Activated CD4-positive, alpha-beta T cell treated with anti-CD3 and anti-CD28 coated beads, Interleukin-2, amount 50 U/mL, for 16 hours (primary cell): ENCODE measurements at regions not wholly inside any gene's neighbourhood (a gene's known extent, or its start where the extent isn't known, plus 50 kb on each side); places are given as distances from the start of the nearest gene placed in this dataset.
"Not testable (repeated sequence)": the region's sequence is repeated elsewhere in the genome, so short reads cannot be mapped to it uniquely, and the experiment has no call there.

Source experiments
- DNase-seq: peaks from one replicate; pipeline ENCODE4 v3.0.0-alpha.2; 2020

DNA sequence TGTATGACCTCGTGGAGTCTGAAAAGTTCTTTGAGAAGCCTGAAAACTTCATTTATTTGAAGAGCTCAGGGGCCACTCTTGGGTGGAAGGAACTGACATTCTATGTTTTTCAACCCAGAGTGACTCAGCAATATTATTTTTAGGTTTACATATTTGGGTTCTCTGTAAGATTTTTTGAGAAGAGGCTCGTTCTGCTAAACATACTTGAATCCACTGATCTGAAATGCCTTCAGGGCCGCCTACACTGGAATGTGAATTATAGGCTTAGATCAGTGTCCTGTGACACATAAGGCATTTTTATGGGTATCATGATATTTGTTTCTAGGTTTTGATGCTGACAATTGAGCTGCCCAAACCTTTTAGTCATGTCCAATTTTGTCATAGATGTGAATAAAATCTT, 86.2 kb downstream of the PSAT1 start:
- DNase-seq = no peak

DNA sequence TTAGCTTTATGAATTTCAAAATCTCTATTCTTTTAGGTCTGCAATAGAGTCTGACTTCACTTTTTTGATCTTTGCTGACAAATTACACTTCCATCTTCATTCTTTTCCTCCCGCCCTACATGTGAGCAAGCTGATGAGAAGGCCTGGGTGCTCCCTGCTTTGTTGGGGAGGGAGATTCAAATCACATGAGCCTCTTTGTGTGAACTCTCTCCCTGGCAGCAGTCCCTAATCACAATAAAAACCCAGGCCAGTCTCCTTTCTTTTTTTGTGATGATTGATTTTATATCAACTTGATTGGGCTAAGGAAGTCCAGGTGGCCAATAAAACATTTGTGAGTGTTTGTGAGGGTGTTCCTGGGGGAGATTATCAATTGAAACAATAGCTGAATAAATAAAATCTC, 89.4 kb downstream of the PSAT1 start:
- no peak for DNase-seq

DNA sequence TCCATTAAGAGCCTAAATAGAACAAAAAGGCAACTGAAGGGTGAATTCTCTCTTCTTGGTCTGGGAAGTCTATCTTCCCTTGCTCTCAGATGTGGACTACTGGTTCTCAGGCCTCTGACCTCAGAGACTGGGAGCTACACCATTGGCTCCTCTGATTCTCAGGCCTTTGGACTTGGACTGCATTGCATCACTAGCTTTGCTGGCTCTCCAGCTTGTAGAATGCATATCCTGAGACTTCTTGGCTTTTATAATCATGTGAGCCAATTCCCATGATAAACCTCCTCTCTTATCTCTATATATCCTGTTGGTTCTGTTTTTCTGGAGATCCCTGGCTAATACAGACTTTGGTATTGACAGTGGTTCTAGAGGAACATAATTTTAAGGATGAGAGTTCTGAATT, 89.8 kb downstream of the PSAT1 start:
- DNase-seq = no peak

DNA sequence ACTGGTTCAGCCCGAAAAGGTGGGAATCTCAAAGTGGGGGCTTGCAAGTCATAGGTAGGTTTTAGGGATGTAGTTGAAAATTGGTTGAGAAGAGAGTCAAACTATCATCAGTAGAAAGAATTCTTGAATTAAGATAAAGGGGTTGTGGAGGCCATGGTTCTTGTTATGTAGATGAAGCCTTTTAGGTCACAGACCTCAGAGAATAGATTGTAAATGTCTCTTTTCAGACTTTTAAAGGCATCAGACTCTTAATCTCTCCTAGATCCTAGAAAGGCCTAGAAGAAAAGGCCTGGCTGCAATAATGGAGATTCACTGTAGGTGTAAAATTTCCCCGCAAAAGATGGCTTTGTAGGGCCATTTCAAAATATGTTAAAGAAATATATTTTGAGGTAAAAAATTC, 96.4 kb downstream of the PSAT1 start:
- DNase-seq = no peak

DNA sequence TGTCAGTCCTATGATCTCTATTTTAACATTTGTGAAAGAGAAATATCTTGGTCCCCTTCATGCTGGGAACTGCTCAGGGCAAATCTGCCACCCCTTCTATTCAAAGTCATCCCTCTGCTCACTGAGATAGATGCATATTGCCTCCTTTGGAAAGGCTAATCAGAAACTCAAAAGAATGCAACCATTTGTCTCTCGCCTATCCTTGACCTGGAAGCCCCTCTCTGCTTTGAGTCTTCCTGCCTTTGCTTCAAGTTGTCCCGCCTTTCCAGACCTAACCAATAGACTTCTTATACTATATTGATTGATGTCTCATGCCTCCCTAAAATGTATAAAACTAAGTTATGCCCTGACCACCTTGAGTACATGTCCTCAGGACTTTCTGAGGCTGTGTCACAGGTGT, 97.0 kb downstream of the PSAT1 start:
- DNase-seq = no peak

DNA sequence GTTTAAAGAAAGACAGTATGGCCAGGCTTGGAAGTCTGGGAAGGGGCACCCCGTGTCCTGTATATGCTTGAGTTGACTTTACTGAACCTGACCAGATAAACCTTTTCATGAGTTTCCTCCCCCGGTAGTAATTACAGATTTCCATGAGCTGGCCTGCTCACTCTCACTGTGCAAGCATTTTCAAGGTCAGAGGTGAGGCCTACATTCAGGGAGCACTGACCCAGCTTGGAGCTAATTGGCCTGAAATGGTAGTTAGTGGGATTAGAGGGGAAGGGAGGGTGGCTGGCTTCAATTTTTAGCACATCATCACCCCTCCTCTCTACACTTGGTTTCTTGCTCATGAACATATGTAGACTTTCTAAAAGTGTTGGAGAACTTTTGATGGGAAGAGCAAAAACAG, 99.2 kb downstream of the PSAT1 start:
- DNase-seq = no peak

DNA sequence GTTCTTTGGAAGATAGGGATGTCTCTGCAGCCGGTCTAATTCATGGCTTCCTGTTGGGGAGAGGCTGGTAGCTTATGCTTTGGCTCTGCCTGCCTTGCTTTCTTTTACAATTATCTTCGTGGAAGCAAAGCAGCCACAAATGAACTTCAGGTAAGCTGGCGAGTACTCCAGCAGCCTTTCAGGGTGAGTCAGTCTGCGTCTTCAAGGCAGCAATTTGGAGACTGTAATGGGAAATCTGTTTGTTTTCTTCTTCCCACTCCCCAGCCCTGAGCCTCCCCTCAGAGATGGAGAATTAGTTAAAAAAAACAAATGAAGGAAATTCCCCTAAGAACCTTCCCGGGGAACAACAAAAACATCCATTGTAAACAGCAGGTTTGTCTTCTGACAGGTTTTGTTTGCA, 100.1 kb downstream of the PSAT1 start:
- DNase-seq = no peak

DNA sequence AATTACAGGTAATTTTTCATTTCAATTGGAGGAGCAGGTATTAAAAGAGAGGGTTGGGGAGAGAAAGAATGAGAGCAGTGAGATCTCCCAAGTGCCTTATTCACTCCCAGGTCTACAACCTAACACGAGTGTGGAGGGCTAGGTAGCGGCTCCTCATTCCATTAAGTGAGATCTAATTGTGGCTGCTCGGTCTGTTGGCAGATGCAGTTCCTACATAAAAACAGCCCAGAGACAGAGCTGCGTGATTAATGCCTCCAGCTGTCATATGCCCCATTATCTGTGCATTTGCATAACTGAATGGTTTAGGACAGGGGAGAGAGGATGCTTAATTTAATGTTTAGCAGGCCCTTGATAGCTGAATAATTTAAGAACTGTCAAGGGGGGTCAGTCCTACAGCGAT, 100.5 kb downstream of the PSAT1 start:
- DNase-seq = no peak

DNA sequence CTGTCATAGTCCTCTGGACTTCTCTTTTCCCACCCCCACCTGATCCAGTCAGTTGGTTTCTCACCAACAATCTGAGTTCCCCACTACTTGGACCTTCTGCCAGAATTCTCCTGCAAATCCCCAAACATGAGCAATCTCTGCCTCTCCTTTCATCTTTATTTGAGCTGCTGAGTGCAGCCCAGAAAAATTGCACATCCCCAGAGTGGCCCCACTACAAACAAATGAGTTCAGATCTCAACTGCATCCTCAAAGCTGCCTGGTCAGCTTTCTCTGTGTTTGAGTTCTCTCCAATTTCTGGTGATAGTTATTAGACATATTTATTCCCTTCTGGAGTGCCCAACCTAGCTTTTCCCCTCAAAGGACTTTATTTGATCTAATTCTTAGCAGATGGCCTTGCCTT, 102.2 kb downstream of the PSAT1 start:
- no peak for DNase-seq

DNA sequence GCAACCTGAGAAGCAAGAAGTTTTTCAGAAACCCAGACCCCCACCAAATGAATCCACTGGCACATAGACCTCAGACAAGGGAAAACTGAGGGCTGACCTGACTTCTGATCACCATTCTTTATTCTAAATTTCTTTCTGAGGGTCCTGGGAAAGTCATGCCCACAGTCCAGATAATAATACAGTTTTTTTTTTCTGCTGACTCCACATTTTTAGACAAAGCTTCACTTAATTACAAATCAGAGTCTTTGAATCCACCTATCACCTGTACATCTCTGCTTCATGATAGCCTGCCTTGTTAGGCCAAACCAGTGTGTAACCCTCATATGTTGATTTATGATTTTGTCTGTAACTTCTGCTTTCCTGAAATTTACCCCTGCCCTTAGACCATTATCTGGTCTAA, 103.6 kb downstream of the PSAT1 start:
- no peak for DNase-seq

DNA sequence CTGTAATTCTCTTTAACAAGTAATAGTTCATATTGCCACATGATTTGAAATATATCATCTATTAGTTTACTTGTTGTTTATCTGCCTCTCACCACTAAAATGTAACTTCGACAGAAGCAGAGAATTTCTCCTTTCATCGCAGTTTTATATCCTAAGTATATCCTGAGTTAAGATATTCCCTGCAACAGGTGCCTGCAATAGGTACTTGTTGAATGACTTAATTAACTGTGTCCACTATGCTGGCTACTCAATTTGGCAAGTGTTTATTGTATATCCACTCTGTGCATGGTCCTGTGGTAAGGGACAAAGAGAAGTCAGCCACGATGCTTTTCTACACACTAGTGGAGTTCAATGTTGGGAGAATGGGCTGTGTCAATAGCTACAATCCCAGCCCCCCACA, 108.5 kb downstream of the PSAT1 start:
- no peak for DNase-seq

DNA sequence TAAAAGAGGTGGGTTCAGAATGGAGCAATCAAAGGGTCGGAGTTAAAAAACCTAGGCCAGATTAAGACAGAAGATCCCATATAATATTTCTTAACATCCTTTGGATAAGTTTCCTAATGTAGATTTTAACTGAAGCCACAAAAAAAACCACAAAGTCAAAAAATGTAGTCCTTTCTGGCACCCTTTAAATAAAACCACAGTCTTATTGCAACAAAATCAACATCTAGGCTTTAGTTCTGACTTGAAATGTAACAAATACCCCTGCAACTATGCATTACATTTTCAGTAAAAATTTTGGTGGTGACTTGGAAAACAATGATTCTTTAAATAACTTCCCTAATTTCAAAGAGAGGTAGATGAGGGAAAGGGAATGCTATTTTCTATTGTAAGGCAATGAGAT, 109.2 kb downstream of the PSAT1 start:
- no peak for DNase-seq

DNA sequence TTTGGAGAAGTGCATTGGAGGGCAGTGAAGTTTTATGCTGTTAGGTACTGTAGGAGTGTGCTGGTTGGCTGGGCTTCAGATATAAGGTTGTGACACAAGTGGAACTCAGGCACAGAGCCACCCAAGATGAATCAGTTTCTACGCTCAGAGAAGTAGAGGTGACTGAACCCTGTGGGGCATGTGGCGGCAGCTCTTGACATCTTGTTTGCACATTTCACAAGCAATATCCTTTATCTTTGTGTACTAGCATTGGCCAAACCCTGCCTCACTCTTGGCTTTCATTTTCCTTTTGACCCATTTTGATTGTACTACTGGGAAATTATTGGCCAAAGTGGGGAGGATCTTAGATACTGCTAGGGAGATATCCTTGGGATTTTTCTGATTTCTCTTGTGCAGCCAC, 110.0 kb downstream of the PSAT1 start:
- DNase-seq = no peak

DNA sequence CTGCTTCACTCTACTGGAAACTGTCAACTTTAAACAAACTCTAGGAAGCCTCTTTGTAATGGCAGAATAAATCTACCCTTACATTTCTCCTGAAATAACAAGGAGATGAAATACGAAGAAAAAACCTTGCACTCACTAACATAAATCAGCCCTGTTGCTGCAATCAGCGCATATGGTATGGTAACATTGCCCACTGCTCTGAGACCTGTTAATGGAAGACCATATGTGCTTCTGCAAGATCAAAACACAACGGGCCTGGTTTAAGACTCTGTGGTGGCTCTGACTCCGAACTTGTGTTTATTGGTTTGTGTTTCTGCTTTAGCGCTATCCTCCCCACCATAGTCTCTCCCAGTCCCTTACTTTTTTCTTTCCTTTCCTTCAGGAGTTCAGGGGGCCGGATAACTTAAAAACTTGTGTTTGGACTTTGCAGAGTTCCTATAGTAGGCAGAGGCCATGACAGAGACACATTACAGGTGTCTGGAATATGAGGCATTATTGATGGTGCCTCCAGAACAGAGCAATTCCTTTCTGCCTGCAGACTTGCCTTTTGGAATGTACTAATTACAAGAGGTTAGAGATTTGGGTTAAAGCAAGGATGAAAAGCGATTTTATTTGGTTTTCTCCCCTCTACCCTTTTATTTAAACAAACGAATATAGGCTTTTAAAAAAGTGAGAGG, 110.8 kb downstream of the PSAT1 start:
- DNase-seq = no peak

DNA sequence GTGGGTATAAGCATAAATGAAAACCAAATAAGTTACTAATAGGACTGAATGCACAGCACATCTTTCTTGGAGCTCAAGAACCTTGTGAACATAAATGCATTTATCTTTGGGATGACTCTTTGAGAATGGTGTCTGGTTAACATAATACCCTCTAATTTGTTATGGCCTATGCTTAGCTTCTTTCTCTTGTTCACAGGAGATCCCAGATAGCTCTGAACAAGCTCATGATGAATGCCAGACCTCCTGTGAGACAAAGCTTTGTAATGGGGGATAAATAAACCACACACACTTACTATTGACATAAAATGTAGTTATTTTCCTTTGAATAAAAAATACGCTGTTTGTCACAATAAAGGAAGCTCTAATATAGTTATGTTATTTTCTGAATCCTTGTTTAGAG, 111.5 kb downstream of the PSAT1 start:
- DNase-seq = no peak

DNA sequence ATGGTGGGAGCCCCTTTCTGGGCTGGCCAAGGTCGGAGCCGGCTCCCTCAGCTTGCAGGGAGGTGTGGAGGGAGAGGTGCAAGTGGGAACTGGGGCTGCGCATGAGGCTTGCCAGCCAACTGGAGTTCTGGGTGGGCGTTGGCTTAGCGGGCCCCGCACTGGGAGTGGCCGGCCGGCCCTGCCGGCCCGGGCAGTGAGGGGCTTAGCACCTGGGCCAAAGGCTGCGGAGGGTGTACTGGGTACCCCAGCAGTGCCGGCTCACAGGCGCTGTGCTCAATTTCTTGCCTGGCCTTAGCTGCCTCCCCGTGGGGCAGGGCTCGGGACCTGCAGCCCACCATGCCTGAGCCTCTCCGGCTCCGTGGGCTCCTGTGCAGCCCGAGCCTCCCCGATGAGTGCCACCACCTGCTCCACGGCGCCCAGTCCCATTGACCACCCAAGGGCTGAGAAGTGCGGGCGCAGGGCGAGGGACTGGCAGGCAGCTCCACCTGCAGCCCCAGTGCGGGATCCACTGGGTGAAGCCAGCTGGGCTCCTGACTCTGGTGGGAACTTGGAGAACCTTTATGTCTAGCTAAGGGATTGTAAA, 113.1 kb downstream of the PSAT1 start:
- not testable (repeated sequence) for DNase-seq

DNA sequence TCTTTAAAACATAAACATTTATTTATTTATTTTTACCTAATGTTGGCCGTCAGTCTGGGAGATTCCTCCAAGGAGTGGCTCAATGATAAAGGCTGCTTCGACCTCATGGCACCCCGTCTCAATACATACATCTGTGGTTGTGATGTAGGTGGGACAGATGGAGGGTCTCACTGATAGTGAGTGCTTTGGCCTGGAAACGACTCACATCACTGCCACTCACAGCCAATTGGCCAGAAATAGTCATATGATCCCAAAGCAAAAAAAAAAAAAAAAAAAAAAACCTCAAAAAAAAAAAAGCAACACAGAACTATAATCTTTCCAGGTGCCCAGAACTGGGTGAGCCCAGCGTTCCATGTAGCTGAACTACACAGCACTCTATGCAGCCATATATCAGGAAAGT, 125.4 kb downstream of the PSAT1 start:
- DNase-seq = no peak

DNA sequence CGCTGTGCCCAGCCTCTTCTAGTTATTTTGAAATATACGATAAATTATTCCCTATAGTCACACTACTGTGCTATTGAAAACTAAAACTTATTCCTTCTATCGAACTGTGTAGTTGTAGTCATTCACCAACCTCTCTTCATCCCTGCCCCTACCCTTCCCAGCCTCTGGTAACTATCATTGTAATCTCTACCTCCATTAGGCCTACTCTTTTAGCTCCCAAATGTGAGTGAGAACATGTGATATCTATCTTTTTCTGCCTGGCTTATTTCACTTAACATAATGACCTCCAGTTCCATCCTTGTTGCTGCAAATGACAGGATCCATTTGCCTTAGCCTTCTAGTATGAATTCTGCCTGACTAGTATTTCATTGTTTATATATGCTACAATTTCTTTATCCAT, 127.4 kb downstream of the PSAT1 start:
- no peak for DNase-seq

DNA sequence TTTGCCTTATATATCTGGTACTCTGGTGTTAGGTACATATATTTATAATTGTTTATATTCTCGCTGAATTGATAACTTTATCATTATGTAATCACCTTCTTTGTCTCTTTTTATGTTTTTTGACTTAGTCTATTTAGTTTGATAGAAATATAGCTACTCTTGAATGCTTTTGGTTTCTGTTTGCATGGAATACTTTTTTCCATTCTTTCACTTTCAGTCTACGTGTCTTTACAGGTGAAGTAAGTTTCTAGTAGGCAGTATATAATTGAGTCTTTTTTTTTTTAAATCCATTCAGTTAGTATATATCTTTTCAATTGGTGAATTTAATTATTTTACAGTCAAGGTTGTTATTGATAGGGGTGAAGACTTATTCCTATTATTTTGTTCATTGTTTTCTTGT, 131.7 kb downstream of the PSAT1 start:
- no peak for DNase-seq

DNA sequence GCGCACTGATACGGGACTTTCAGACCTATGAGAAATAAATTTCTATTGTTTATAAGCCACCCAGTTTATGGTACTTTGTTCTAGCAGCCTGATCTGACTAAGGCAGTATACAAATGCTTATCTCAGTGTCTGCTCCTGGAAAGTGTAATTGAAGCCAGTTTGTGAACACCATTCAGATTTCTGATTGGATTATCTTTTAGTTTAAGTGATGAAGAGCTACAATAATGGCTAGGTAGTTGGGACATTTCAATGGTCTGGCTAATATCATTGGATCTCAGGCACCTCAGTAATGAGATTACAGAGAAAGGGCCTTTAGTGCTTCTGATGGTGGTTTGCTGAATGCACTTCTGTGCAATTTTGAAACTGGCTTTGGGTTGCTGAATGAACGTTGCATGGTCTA, 133.5 kb downstream of the PSAT1 start:
- no peak for DNase-seq

DNA sequence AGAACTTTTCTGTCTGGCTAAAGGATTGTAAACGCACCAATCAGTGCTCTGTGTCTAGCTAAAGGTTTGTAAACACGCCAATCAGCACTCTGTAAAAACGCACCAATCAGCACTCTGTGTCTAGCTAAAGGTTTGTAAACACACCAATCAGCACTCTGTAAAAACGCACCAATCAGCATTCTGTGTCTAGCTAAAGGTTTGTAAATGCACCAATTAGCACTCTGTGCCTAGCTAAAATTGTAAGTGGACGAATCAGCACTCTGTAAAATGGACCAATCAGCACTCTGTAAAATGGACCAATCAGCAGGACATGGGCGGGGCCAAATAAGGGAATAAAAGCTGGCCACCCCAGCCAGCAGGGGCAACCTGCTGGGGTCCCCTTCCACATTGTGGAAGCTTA, 134.1 kb downstream of the PSAT1 start:
- not testable (repeated sequence) for DNase-seq

DNA sequence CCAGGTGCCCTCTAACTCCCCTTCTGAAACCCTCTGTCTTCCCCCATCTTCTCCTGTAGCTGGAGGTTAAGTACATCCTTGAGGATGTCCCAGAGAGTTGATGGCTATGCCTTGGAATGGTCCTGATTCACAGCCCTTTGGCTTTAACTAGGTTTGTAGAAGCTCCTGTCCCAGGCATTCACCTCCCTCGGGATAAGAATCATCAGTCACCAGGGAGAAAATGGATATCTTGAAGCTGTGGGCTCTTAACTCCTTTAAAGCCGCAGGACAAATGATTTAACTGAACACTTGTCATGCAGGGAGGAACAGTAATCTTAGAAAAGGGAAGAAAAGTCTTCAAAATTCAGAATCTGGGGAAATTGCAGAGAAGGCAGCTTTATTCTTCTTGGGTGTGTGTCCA, 139.9 kb downstream of the PSAT1 start:
- no peak for DNase-seq

DNA sequence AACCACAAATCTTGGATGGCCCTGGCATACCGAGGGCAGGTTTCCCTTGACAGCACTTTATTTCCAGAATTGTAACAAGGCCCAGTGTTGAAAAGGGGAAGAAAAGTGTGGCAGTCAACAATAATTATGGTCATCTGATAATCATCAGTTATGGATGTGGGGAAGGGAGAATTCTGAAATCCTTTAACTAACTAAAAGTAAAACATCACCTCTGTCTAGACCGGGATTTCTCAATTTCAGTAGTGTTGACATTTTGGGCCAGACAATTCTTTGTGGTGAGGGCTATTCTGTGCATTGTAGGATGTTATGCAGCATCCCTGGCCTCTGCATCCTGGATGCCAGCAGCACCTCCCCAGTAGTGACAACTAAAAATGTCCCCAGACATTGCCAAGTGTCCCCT, 140.4 kb downstream of the PSAT1 start:
- no peak for DNase-seq

DNA sequence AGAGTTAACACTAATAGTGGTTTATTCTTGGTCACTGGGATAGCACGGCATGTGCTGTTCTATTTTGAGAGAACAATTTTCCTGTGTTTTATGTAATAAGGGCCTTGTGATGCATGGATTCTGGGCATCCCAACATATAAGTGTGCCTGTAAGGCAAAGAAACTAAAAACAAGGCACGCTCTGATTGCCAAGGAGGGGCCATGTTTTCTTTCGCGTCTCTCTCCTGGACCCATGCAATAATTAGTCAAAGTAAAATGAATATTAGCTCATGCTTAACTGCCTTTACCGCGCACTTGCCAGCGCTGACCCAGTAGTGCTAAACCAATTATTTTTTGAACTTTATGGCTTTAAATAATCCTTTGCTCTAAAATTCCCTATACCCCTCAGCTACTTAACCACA, 140.9 kb downstream of the PSAT1 start:
- no peak for DNase-seq

DNA sequence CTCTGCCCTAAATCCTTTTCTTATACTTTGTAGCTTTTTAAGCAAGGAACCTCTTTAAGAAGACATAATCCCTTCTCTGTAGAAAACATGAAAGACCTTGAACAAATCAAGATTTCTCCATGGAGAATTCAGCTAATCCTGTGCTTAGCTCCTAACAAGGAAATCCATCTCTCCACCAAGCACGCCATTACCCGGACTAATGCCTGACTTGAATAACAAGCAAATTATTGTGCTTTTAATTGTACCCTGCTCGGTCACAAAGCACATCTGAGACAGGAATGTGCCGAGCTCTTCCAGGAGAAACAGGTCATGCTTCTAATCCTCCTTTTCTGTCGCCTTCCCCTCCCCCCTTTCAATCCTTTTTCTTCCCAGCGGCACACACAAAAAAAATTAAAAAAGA, 141.3 kb downstream of the PSAT1 start:
- no peak for DNase-seq
